ENCODE measurements at regions not wholly inside any gene's neighbourhood (a gene's known extent, or its start where the extent isn't known, plus 50 kb on each side); places are given as distances from the start of the nearest gene placed in this dataset.
"Not testable (repeated sequence)": the region's sequence is repeated elsewhere in the genome, so short reads cannot be mapped to it uniquely, and the experiment has no call there.

- no peak for DNase-seq
Observed at GRCh38 chr14:105863296-105864108, 337.1 kb downstream of the TMEM121 start.

GRCh38 chr14:105864116-105864515, 337.7 kb downstream of the TMEM121 start:
- no peak for DNase-seq

GRCh38 chr14:105864651-105865265, 338.4 kb downstream of the TMEM121 start:
- DNase-seq: no peak

- no peak for DNase-seq
Observed at GRCh38 chr14:105865266-105865903, 339.0 kb downstream of the TMEM121 start.

- DNase-seq: no peak
Observed at GRCh38 chr14:105865904-105866840, 339.8 kb downstream of the TMEM121 start.

- DNase-seq: no peak
Observed at GRCh38 chr14:105866841-105867321, 340.5 kb downstream of the TMEM121 start.

- DNase-seq: no peak
Observed at GRCh38 chr14:105867961-105868599, 341.7 kb downstream of the TMEM121 start.

- DNase-seq: no peak
Observed at GRCh38 chr14:105871590-105871989, 345.2 kb downstream of the TMEM121 start.

GRCh38 chr14:105873870-105874512, 347.6 kb downstream of the TMEM121 start:
- no peak for DNase-seq

- no peak for DNase-seq
Observed at GRCh38 chr14:105876158-105876557, 349.8 kb downstream of the TMEM121 start.

GRCh38 chr14:105876829-105877228, 350.4 kb downstream of the TMEM121 start:
- DNase-seq: no peak

GRCh38 chr14:105877645-105878044, 351.3 kb downstream of the TMEM121 start:
- no peak for DNase-seq

- DNase-seq: no peak
Observed at GRCh38 chr14:105878125-105878524, 351.7 kb downstream of the TMEM121 start.

- no peak for DNase-seq
Observed at GRCh38 chr14:105878554-105878953, 352.2 kb downstream of the TMEM121 start.

- no peak for DNase-seq
Observed at GRCh38 chr14:105879503-105879866, 353.1 kb downstream of the TMEM121 start.

GRCh38 chr14:105879867-105880561, 353.6 kb downstream of the TMEM121 start:
- no peak for DNase-seq

- no peak for DNase-seq
Observed at GRCh38 chr14:105880616-105881015, 354.2 kb downstream of the TMEM121 start.

GRCh38 chr14:105881021-105881930, 354.9 kb downstream of the TMEM121 start:
- no peak for DNase-seq

GRCh38 chr14:105882011-105882410, 355.6 kb downstream of the TMEM121 start:
- DNase-seq: not testable (repeated sequence)

- no peak for DNase-seq
Observed at GRCh38 chr14:105882626-105883025, 356.2 kb downstream of the TMEM121 start.
